ENCODE measurements at regions not wholly inside any gene's neighbourhood (a gene's known extent, or its start where the extent isn't known, plus 50 kb on each side); places are given as distances from the start of the nearest gene placed in this dataset.
"Not testable (repeated sequence)": the region's sequence is repeated elsewhere in the genome, so short reads cannot be mapped to it uniquely, and the experiment has no call there.

DNA sequence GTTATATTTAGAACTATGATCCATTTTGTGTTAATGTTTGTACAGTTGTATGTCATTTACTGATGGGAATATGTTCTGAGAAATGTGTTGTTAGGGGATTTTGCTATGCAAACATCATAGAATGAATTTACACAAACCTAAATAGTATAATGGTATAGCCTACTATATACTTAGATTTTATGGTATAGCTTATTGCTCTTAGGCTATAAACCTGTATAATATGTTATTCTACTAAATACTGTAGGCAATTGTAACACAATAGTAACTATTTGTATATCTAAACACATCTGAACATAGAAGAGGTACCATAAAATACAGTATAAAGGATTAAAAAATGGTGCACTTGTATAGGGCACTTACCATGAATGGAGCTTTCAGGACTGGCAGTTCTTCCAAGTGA is 105.4 kb upstream of the GRIN2B start:
- Mint-ChIP-seq H3K27ac (ENCODE audit: low read depth, unreplicated experiment) (no peak overlapping the region), H3K4me1 (ENCODE audit: insufficient read depth, unreplicated experiment) (no peaks in the 10 kb centered on the region), H3K9me3 (ENCODE audit: unreplicated experiment) (peaks cover 17% of the 10 kb centered on the region), H3K27me3 (ENCODE audit: insufficient read depth, unreplicated experiment) (no peaks in the 10 kb centered on the region), H3K4me3 (ENCODE audit: unreplicated experiment) (no peak overlapping the region), H3K36me3 (ENCODE audit: insufficient read depth, unreplicated experiment) (no peaks in the 10 kb centered on the region)
- no TSS peak for BruUV-seq (replicated peaks)
- POLR2A ChIA-PET, result no interaction called here
- intact Hi-C loops (cut with micrococcal nuclease), result no loop called here
- CTCF ChIA-PET, result interaction anchor here (0.6 to 1.8 kb wide), 2 partner anchors 24 to 99 kb away, joined by 4 read pairs; no protein-coding TSS in a partner anchor
- TF ChIP-seq, protein P1, sequence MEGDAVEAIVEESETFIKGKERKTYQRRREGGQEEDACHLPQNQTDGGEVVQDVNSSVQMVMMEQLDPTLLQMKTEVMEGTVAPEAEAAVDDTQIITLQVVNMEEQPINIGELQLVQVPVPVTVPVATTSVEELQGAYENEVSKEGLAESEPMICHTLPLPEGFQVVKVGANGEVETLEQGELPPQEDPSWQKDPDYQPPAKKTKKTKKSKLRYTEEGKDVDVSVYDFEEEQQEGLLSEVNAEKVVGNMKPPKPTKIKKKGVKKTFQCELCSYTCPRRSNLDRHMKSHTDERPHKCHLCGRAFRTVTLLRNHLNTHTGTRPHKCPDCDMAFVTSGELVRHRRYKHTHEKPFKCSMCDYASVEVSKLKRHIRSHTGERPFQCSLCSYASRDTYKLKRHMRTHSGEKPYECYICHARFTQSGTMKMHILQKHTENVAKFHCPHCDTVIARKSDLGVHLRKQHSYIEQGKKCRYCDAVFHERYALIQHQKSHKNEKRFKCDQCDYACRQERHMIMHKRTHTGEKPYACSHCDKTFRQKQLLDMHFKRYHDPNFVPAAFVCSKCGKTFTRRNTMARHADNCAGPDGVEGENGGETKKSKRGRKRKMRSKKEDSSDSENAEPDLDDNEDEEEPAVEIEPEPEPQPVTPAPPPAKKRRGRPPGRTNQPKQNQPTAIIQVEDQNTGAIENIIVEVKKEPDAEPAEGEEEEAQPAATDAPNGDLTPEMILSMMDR (IDR thresholded peaks at IDR 0.05; ENCODE audit: unreplicated experiment), result no peak
- no peak for DNase-seq (ENCODE audit: unreplicated experiment)

DNA sequence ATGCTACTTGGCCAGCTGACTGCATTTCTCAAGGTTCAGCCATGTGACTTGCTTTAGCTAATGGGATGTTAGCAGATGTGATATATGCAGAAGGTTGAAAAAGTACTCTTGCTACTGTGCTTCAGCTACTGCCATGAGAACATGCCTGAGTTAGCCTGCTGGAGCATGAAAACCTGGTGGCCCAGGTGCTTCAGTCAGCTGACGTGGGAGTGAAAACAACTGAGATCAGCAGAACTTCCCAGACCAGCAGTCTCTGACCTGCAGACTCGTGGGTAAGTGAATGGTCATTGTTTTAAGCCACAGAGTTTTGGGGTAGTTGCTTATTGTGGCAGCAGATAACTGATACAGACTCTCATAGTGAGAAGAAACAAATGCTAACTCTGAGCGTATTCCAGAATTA is 118.6 kb upstream of the GRIN2B start:
- no peaks in the 10 kb centered on the region for H3K27me3 Mint-ChIP-seq (ENCODE audit: insufficient read depth, unreplicated experiment)
- ChIA-PET CTCF (no interaction called here), POLR2A (no interaction called here)
- no peak for DNase-seq (ENCODE audit: unreplicated experiment)
- no peak overlapping the region for H3K27ac Mint-ChIP-seq (ENCODE audit: low read depth, unreplicated experiment)
- H3K9me3 Mint-ChIP-seq (ENCODE audit: unreplicated experiment), result peaks cover 20% of the 10 kb centered on the region
- intact Hi-C loops (cut with micrococcal nuclease), result no loop called here
- no TSS peak for BruUV-seq (replicated peaks)
- no peaks in the 10 kb centered on the region for H3K4me1 Mint-ChIP-seq (ENCODE audit: insufficient read depth, unreplicated experiment)
- TF ChIP-seq, protein P1 (IDR thresholded peaks at IDR 0.05; ENCODE audit: unreplicated experiment), result no peak
- H3K4me3 Mint-ChIP-seq (ENCODE audit: unreplicated experiment), result no peak overlapping the region
- H3K36me3 Mint-ChIP-seq (ENCODE audit: insufficient read depth, unreplicated experiment), result no peaks in the 10 kb centered on the region

DNA sequence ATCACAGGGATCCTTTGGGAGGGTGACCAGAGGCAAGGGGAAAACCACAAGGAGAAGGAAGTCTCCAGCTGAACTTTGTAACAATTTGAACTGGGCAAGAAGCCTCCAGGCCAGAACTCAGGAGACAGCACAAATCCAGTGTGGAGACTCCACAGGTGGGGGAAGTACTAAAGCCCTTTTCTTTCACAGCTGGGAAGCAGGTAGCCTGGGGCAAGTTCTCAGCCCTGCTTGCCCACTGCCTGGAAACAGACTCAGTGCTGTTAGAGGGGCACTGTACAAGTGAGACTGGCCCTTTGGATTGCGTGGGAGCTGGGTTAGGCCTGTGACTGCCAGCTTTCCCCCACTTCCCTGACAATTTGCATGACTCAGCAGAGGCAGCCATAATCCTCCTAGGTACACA is 120.2 kb upstream of the GRIN2B start:
- H3K4me1 Mint-ChIP-seq (ENCODE audit: insufficient read depth, unreplicated experiment); H3K27ac Mint-ChIP-seq (ENCODE audit: low read depth, unreplicated experiment); BruUV-seq (replicated peaks); DNase-seq (ENCODE audit: unreplicated experiment); H3K36me3 Mint-ChIP-seq (ENCODE audit: insufficient read depth, unreplicated experiment); H3K4me3 Mint-ChIP-seq (ENCODE audit: unreplicated experiment); H3K27me3 Mint-ChIP-seq (ENCODE audit: insufficient read depth, unreplicated experiment); intact Hi-C loops (cut with micrococcal nuclease); POLR2A ChIA-PET: not testable (repeated sequence)
- peaks cover 20% of the 10 kb centered on the region for H3K9me3 Mint-ChIP-seq (ENCODE audit: unreplicated experiment)
- CTCF ChIA-PET, result interaction anchor here (0.5 kb wide), 1 partner anchor 113 kb away, joined by 3 read pairs; no protein-coding TSS in a partner anchor

DNA sequence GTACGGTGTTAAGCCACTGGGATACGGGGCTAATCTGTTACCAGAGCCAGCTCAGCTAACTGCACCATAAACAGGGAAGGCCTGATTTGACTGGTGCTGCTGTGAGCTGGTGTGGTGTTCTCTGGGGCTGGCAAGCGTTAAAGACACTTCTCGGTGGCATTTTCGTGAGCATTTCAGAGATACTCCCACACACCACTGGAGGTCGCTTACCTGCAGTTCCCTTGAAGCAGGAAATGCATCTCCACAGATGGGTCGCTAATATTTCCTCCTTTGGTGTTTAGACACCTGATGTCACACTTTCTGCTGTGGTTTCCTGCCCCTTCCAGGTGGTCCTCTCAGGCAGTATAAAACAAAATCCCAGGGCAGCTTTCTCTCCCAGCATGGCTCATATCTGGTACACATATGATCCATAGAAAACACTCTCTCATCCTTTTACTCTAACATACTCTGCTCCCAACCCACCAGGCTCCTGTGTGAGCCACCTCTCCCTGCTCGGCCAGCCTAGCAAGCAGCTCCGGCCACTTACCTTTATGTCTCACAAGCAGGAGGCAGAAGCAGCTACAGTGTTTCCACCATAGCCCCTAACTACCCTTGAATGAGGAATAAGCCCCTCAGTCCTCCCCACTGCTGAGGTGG is 129.9 kb upstream of the GRIN2B start:
- ChIA-PET CTCF (interaction anchor here (0.6 kb wide), 1 partner anchor 24 kb away, joined by 4 read pairs; no protein-coding TSS in a partner anchor), POLR2A (no interaction called here)
- H3K9me3 Mint-ChIP-seq (ENCODE audit: unreplicated experiment), result peaks cover 3% of the 10 kb centered on the region
- H3K36me3 Mint-ChIP-seq (ENCODE audit: insufficient read depth, unreplicated experiment), result no peaks in the 10 kb centered on the region
- DNase-seq (ENCODE audit: unreplicated experiment), result peak; percentile 12
- BruUV-seq (replicated peaks), result no TSS peak
- H3K4me1 Mint-ChIP-seq (ENCODE audit: insufficient read depth, unreplicated experiment), result no peaks in the 10 kb centered on the region
- TF ChIP-seq, protein P1 (IDR thresholded peaks at IDR 0.05; ENCODE audit: unreplicated experiment), result no peak
- no peaks in the 10 kb centered on the region for H3K27me3 Mint-ChIP-seq (ENCODE audit: insufficient read depth, unreplicated experiment)
- intact Hi-C loops (cut with micrococcal nuclease), result no loop called here
- H3K4me3 Mint-ChIP-seq (ENCODE audit: unreplicated experiment), result no peak overlapping the region
- no peak overlapping the region for H3K27ac Mint-ChIP-seq (ENCODE audit: low read depth, unreplicated experiment)

DNA sequence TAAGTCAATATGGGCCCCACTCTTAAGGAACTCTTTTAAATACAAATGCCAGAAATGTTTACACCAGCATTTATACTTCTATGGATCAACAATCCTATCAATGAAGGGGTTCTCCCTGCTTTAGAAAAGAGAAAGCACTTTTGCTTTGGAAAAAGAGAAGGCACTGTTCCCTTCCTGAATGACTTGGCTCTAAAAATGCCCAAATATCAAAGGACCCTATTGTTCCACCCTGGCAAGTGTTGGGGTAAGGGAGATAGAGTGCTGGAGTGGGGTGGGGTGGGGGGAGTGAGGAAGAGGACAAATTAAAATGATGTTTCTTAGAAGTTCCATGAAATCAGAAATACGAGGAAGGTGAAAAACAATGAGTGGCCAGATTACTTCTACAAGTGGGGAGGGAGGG is 131.6 kb upstream of the GRIN2B start:
- TF ChIP-seq, protein P1 (IDR thresholded peaks at IDR 0.05; ENCODE audit: unreplicated experiment), result no peak
- CTCF ChIA-PET, result no interaction called here
- intact Hi-C loops (cut with micrococcal nuclease), result no loop called here

More for the DNA sequence above, 131.6 kb upstream of the GRIN2B start:
- Mint-ChIP-seq H3K36me3 (ENCODE audit: insufficient read depth, unreplicated experiment) (no peaks in the 10 kb centered on the region), H3K9me3 (ENCODE audit: unreplicated experiment) (peaks cover 11% of the 10 kb centered on the region), H3K27me3 (ENCODE audit: insufficient read depth, unreplicated experiment) (no peaks in the 10 kb centered on the region), H3K4me3 (ENCODE audit: unreplicated experiment) (no peak overlapping the region), H3K4me1 (ENCODE audit: insufficient read depth, unreplicated experiment) (no peaks in the 10 kb centered on the region), H3K27ac (ENCODE audit: low read depth, unreplicated experiment) (no peak overlapping the region)
- DNase-seq (ENCODE audit: unreplicated experiment), result no peak
- POLR2A ChIA-PET, result no interaction called here
- no TSS peak for BruUV-seq (replicated peaks)
